A549 (cell line): ENCODE measurements at regions not wholly inside any gene's neighbourhood (a gene's known extent, or its start where the extent isn't known, plus 50 kb on each side); places are given as distances from the start of the nearest gene placed in this dataset.

Experiments used
- GATA3 ChIP-seq: IDR thresholded peaks from 2 replicates; pipeline ENCODE4 v1.6.1; 2012; ENCODE audit warnings: borderline replicate concordance
- POLR2A ChIP-seq: IDR thresholded peaks from 2 replicates; pipeline ENCODE4 v1.6.1; 2012; ENCODE audit warnings: mild to moderate bottlenecking, low read length
- RAD21 ChIP-seq, 2 experiments: fragments of >200 bp in 1 of 2; sonication (Bioruptor Twin) in 1 of 2; formaldehyde crosslinking in 1 of 2; IDR thresholded peaks in 1 of 2; conservative IDR thresholded peaks in 1 of 2; 2 replicates in 1 of 2; 3 replicates in 1 of 2; pipeline ENCODE4 v1.6.1; 2012 to 2018; ENCODE audit warnings: inconsistent platforms in 1 of 2
- RCOR1 ChIP-seq: fragments of 150-350 bp; IDR thresholded peaks from 2 replicates; pipeline ENCODE4 v1.6.1; 2014; ENCODE audit warnings: antibody characterized with exemption, low read length, low read depth
- RNF2 ChIP-seq: fragments of 200-600 bp; sonication (generic); IDR thresholded peaks from 2 replicates; pipeline ENCODE4 v1.6.1; 2016; ENCODE audit warnings: low read depth, mild to moderate bottlenecking, antibody characterized with exemption, moderate library complexity, borderline replicate concordance
- SMC3 ChIP-seq: fragments of >200 bp; sonication (Bioruptor Twin); formaldehyde crosslinking; IDR thresholded peaks from 3 replicates; pipeline ENCODE4 v1.6.1; 2018; ENCODE audit warnings: inconsistent platforms
- TF ChIP-seq, protein P1 (sequence below): fragments of >200 bp; sonication (Bioruptor Twin); formaldehyde crosslinking; IDR thresholded peaks from 3 replicates; pipeline ENCODE4 v1.5.1; 2016

DNA sequence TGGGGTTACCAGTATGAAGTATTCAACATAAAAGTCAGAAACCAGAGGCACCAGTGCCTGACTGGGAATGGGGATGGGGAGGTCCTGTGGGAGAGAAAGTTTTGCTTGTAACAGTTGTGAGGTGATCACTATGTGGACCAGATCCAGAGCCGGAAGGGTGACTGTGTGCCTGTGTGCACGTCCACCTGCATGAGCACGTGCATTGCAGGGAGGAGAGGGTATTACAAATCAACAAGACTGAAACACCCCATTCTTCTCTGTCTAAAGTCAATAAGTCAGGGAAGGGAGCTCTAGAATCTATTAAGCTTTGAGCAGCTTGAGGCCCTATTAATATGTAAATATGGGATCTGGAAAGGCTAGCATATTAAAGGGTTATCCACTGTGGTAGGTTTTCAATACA is 241.0 kb upstream of the ACVR2A start:
- TF ChIP-seq GATA3 = no peak
- TF ChIP-seq, protein P1, sequence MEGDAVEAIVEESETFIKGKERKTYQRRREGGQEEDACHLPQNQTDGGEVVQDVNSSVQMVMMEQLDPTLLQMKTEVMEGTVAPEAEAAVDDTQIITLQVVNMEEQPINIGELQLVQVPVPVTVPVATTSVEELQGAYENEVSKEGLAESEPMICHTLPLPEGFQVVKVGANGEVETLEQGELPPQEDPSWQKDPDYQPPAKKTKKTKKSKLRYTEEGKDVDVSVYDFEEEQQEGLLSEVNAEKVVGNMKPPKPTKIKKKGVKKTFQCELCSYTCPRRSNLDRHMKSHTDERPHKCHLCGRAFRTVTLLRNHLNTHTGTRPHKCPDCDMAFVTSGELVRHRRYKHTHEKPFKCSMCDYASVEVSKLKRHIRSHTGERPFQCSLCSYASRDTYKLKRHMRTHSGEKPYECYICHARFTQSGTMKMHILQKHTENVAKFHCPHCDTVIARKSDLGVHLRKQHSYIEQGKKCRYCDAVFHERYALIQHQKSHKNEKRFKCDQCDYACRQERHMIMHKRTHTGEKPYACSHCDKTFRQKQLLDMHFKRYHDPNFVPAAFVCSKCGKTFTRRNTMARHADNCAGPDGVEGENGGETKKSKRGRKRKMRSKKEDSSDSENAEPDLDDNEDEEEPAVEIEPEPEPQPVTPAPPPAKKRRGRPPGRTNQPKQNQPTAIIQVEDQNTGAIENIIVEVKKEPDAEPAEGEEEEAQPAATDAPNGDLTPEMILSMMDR = no peak
- no peak for TF ChIP-seq RNF2
- no peak for TF ChIP-seq POLR2A
- TF ChIP-seq RAD21 (conservative IDR thresholded peaks at IDR 0.05 in 1 of 2, IDR thresholded peaks at IDR 0.05 in 1 of 2) = no peak
- TF ChIP-seq SMC3 = no peak
- TF ChIP-seq RCOR1 = no peak
